H9 (cell line): ENCODE measurements at regions not wholly inside any gene's neighbourhood (a gene's known extent, or its start where the extent isn't known, plus 50 kb on each side); places are given as distances from the start of the nearest gene placed in this dataset.

Experiments used
- DNase-seq: peaks from one replicate; pipeline ENCODE4 v3.0.0-alpha.2; 2017
- H2AFZ ChIP-seq: one replicate; pipeline ENCODE4 v1.6.1; 2013; ENCODE audit warnings: mild to moderate bottlenecking, low read length, control low read depth, moderate library complexity
- H2AK5ac ChIP-seq: 2 replicates; pipeline ENCODE4 v1.6.1; 2013; ENCODE audit warnings: low read length, control low read depth, mixed read lengths; ENCODE audit not compliant: insufficient read length
- H2BK120ac ChIP-seq: one replicate; pipeline ENCODE4 v1.6.1; 2013; ENCODE audit warnings: low read depth, mild to moderate bottlenecking, low read length, control low read depth, inconsistent platforms; ENCODE audit not compliant: poor library complexity, severe bottlenecking
- H2BK12ac ChIP-seq: 2 replicates; pipeline ENCODE4 v1.6.1; 2013; ENCODE audit warnings: low read length, control low read depth, mixed read lengths, low read depth; ENCODE audit not compliant: insufficient read length
- H2BK15ac ChIP-seq: 2 replicates; pipeline ENCODE4 v1.6.1; 2013; ENCODE audit warnings: low read depth, low read length, control low read depth
- H2BK20ac ChIP-seq: one replicate; pipeline ENCODE4 v1.6.1; 2013; ENCODE audit warnings: low read depth, mild to moderate bottlenecking, low read length, control low read depth, inconsistent platforms; ENCODE audit not compliant: poor library complexity, severe bottlenecking
- H2BK5ac ChIP-seq: 2 replicates; pipeline ENCODE4 v1.6.1; 2013; ENCODE audit warnings: low read length, control low read depth, mixed read lengths; ENCODE audit not compliant: insufficient read length
- H3K14ac ChIP-seq: 2 replicates; pipeline ENCODE4 v1.6.1; 2013; ENCODE audit warnings: low read length, control low read depth; ENCODE audit not compliant: insufficient read depth
- H3K18ac ChIP-seq: 2 replicates; pipeline ENCODE4 v1.6.1; 2013; ENCODE audit warnings: low read depth, mild to moderate bottlenecking, mixed read lengths, low read length, control low read depth; ENCODE audit not compliant: insufficient read length
- H3K23ac ChIP-seq: 2 replicates; pipeline ENCODE4 v1.6.1; 2013; ENCODE audit warnings: low read length, control low read depth, mixed read lengths, low read depth; ENCODE audit not compliant: insufficient read length
- H3K23me2 ChIP-seq: 2 replicates; pipeline ENCODE4 v1.6.1; 2013; ENCODE audit warnings: low read depth, mild to moderate bottlenecking, mixed read lengths, low read length, control low read depth; ENCODE audit not compliant: insufficient read length, poor library complexity, severe bottlenecking
- H3K27ac ChIP-seq: 2 replicates; pipeline ENCODE4 v1.5.1; 2013; ENCODE audit warnings: low read length, control low read depth, mixed read lengths, low read depth; ENCODE audit not compliant: insufficient read length
- H3K27me3 ChIP-seq: 2 replicates; pipeline ENCODE4 v1.6.1; 2013; ENCODE audit warnings: low read length, control low read depth, inconsistent platforms; ENCODE audit not compliant: insufficient read depth
- H3K4ac ChIP-seq: 2 replicates; pipeline ENCODE4 v1.6.1; 2013; ENCODE audit warnings: low read depth, mild to moderate bottlenecking, control low read depth, inconsistent platforms, low read length, moderate library complexity
- H3K4me1 ChIP-seq: 2 replicates; pipeline ENCODE4 v1.6.1; 2013; ENCODE audit warnings: low read length, control low read depth, inconsistent platforms; ENCODE audit not compliant: insufficient read depth
- H3K4me2 ChIP-seq: 2 replicates; pipeline ENCODE4 v1.6.1; 2013; ENCODE audit warnings: low read length, control low read depth, mixed read lengths; ENCODE audit not compliant: insufficient read length, insufficient read depth
- H3K56ac ChIP-seq: 2 replicates; pipeline ENCODE4 v1.6.1; 2013; ENCODE audit warnings: low read depth, mild to moderate bottlenecking, mixed read lengths, low read length, control low read depth; ENCODE audit not compliant: insufficient read length
- H3K79me1 ChIP-seq: 2 replicates; pipeline ENCODE4 v1.6.1; 2013; ENCODE audit warnings: low read depth, mild to moderate bottlenecking, moderate library complexity, low read length, control low read depth, inconsistent platforms; ENCODE audit not compliant: insufficient read depth, poor library complexity, severe bottlenecking
- H3K79me2 ChIP-seq: 2 replicates; pipeline ENCODE4 v1.6.1; 2013; ENCODE audit warnings: low read length, control low read depth, inconsistent platforms; ENCODE audit not compliant: insufficient read depth
- H3K9ac ChIP-seq: 2 replicates; pipeline ENCODE4 v1.6.1; 2013; ENCODE audit warnings: low read length, control low read depth, mixed read lengths; ENCODE audit not compliant: insufficient read length; ENCODE audit errors: extremely low read depth
- H3K9me3 ChIP-seq: one replicate; pipeline ENCODE4 v1.6.1; 2013; ENCODE audit warnings: low read depth, low read length, inconsistent platforms; ENCODE audit not compliant: control insufficient read depth
- H3T11ph ChIP-seq: one replicate; pipeline ENCODE4 v1.6.1; 2013; ENCODE audit warnings: mild to moderate bottlenecking, low read length, control low read depth, inconsistent platforms
- H4K20me1 ChIP-seq: one replicate; pipeline ENCODE4 v1.6.1; 2013; ENCODE audit not compliant: control insufficient read depth, insufficient read length, insufficient read depth
- H4K5ac ChIP-seq: 2 replicates; pipeline ENCODE4 v1.6.1; 2013; ENCODE audit warnings: low read depth, mild to moderate bottlenecking, mixed read lengths, low read length, control low read depth; ENCODE audit not compliant: insufficient read length
- H4K8ac ChIP-seq: replicated peaks from 2 replicates; pipeline ENCODE4 v1.6.1; 2013; ENCODE audit warnings: low read length, control low read depth, mixed read lengths, low read depth; ENCODE audit not compliant: insufficient read length
- H4K91ac ChIP-seq: 2 replicates; pipeline ENCODE4 v1.6.1; 2013; ENCODE audit warnings: low read depth, mild to moderate bottlenecking, moderate library complexity, mixed read lengths, low read length, control low read depth; ENCODE audit not compliant: insufficient read length
- H3K27ac Mint-ChIP-seq, 3 experiments: 2 replicates in 2 of 3; 3 replicates in 1 of 3; pipeline ENCODE4 v1.8.0; 2020 to 2021; ENCODE audit warnings: mixed read lengths in 3 of 3, mild to moderate bottlenecking in 1 of 3, moderate library complexity in 1 of 3
- H3K27me3 Mint-ChIP-seq: 2 replicates; pipeline ENCODE4 v1.8.0; 2021; ENCODE audit warnings: low read depth, mild to moderate bottlenecking, moderate library complexity, mixed read lengths
- H3K36me3 Mint-ChIP-seq, 3 experiments: 2 replicates in 2 of 3; 3 replicates in 1 of 3; pipeline ENCODE4 v1.8.0; 2020 to 2021; ENCODE audit warnings: low read depth in 3 of 3, mixed read lengths in 3 of 3; ENCODE audit not compliant: insufficient read depth in 1 of 3
- H3K4me1 Mint-ChIP-seq, 2 experiments: 2 replicates each; pipeline ENCODE4 v1.8.0; 2020; ENCODE audit warnings: mixed read lengths in 2 of 2
- H3K4me3 Mint-ChIP-seq, 2 experiments: 2 replicates in 1 of 2; 3 replicates in 1 of 2; pipeline ENCODE4 v1.8.0; 2020 to 2021; ENCODE audit warnings: mild to moderate bottlenecking in 2 of 2, mixed read lengths in 2 of 2, moderate library complexity in 1 of 2
- H3K9me3 Mint-ChIP-seq, 2 experiments: 2 replicates in 1 of 2; 3 replicates in 1 of 2; pipeline ENCODE4 v1.8.0; 2020; ENCODE audit warnings: mild to moderate bottlenecking in 2 of 2, mixed read lengths in 2 of 2, moderate library complexity in 1 of 2
- CTCF ChIP-seq: fragments of 200-600 bp; sonication (generic); conservative IDR thresholded peaks from 3 replicates; pipeline ENCODE4 v1.8.0; 2021; ENCODE audit warnings: antibody characterized with exemption, mild to moderate bottlenecking
- WGBS: extraction: QIAGEN DNeasy Blood & Tissue Kit; methylation state at CpG from one replicate; pipeline ENCODE4 v1.1.7; 2013; ENCODE audit warnings: missing lambda C conversion rate, low lambda C conversion rate, mixed read lengths; ENCODE audit not compliant: insufficient read length; ENCODE audit errors: extremely low coverage; 5-methylcytosine and 5-hydroxymethylcytosine counted together

GRCh38 chr12:47591795-47592194 is 114.0 kb downstream of the RPAP3 start:
- no peak overlapping the region for H3K4me2 ChIP-seq
- H2BK15ac ChIP-seq, result no peak overlapping the region
- no peaks in the 10 kb centered on the region for H3K9me3 ChIP-seq
- H4K5ac ChIP-seq, result no peak overlapping the region
- no peaks in the 10 kb centered on the region; the same call in 1 of the 2 replicates for H3K27me3 ChIP-seq
- H3K18ac ChIP-seq, result no peak overlapping the region
- 0 out of 2 replicates have a peak, but pooled peaks cover 5% of the 10 kb centered on the region for H3K4me1 ChIP-seq
- no peak overlapping the region for H3K27ac ChIP-seq
- H3K27me3 Mint-ChIP-seq, result no peaks in the 10 kb centered on the region
- no peak overlapping the region for H3K23ac ChIP-seq
- H3K9me3 Mint-ChIP-seq, result no peaks in the 10 kb centered on the region; a peak in 1 of 5 replicates
- no peak overlapping the region for H3K4ac ChIP-seq
- DNase-seq, result no peak
- H3K27ac Mint-ChIP-seq, result 0 out of 7 replicates have a peak overlapping the region, but pooled peaks of 1 of the 3 experiments have one; percentile 47
- no peak overlapping the region for H2BK20ac ChIP-seq
- no peak overlapping the region for H3K9ac ChIP-seq
- peaks cover 10 to 14% of the 10 kb centered on the region in 2 experiments for H3K4me1 Mint-ChIP-seq
- TF ChIP-seq CTCF, result no peak
- H3K79me2 ChIP-seq, result no peaks in the 10 kb centered on the region
- no peak overlapping the region for H2BK120ac ChIP-seq
- H3K14ac ChIP-seq, result no peak overlapping the region
- no peak overlapping the region for H2AK5ac ChIP-seq
- H3T11ph ChIP-seq, result no peak overlapping the region
- H3K56ac ChIP-seq, result no peak overlapping the region
- H3K23me2 ChIP-seq, result no peaks in the 10 kb centered on the region
- no peaks in the 10 kb centered on the region for H4K20me1 ChIP-seq
- no peak overlapping the region for H2BK5ac ChIP-seq
- H2AFZ ChIP-seq, result no peak overlapping the region
- H4K91ac ChIP-seq, result no peak overlapping the region
- no peaks in the 10 kb centered on the region for H3K36me3 Mint-ChIP-seq
- H4K8ac ChIP-seq, result no peak overlapping the region
- WGBS, result no CpG with 5 or more reads among the region's 4 CpGs
- no peak overlapping the region for H3K4me3 Mint-ChIP-seq
- no peaks in the 10 kb centered on the region for H3K79me1 ChIP-seq
- no peak overlapping the region for H2BK12ac ChIP-seq
